SHP77 treated with DMSO at 0.1 percent for 48 hours (cell line): ENCODE measurements at regions not wholly inside any gene's neighbourhood (a gene's known extent, or its start where the extent isn't known, plus 50 kb on each side); places are given as distances from the start of the nearest gene placed in this dataset.

Experiments
- DNase-seq: peaks from one replicate; lab custom pipeline; 2025; lab: John Stamatoyannopoulos, UW

DNA sequence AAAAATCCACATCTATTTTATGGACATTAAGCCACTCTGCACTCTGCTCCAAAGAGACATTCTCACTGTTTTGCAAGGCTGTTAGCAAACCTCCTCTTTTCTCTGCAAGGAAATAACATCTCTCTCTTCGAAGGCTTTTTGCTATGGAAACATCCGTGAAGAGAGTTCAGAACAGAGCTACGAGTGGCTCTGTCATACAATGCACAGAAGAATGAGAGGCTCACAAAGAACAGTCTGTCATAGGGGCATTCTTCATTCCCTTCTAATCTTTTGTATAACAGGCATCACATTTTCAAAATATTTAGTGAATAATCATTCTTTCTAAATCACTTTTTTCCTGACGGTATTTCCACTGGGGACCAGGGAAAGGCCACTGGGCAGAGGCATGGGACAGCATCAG is 346.1 kb downstream of the IRS2 start:
- no peak for DNase-seq

DNA sequence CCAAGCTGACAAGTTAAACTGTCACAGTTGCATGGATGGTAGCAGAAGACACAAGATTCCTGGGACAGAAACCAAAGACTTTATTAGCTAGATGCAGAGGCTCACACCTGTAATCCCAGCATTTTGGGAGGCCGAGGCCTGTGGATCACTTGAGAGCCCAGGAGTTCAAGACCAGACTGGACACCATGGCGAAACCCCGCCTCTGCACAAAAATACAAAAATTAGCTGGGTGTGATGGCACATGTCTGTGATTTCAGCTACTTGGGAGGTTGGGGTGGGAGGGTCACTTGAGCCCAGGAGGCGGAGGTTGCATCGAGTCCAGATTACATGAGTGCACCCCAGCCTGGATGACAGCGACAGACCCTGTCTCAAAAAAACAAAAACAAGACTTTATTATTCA is 346.6 kb downstream of the IRS2 start:
- no peak for DNase-seq

DNA sequence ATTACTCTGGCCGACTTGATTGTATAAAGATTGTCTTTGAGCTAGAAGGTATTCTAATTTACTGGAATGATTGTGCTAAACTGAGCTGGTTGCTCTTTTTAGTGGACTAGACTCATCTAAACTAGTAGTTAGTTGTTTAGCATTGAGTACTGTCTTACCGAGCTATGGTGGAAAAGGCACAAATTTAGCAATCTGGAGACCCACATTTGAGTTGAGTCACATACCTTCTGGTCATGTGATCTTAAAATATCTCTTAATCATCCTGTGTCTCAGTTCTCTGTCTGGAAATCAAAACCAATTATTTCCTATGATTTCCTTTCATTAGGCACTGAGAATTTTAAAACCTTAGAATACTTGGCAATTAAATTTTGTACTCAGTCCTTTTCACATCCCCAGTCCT is 349.5 kb downstream of the IRS2 start:
- DNase-seq = no peak

DNA sequence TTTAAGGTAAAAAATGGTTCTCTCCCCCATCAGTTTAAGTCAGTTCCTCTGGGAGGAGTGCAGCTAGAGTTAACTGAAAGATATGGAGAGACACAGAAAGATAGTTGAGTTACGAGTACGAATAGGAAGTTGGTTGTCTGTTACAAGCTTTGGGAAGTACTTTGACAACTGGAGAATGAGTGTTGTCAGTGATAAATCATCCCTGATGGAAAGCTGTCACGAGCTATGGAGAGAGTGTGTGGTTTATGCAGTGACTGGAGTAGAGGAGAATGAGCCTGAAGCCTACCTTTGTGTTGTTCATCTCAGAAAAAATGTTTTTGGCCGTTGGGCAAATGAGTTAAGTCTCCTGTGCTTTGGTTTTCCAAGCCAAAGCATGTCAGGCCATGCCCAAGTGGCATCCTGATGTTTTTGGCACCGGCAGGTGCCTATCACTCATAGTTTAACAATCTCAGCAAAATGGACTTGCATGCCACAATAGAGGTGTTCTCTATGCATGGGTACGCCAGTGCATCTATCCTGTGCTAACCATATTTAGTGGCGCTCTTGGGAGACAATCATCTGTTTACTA is 350.2 kb downstream of the IRS2 start:
- DNase-seq = no peak

DNA sequence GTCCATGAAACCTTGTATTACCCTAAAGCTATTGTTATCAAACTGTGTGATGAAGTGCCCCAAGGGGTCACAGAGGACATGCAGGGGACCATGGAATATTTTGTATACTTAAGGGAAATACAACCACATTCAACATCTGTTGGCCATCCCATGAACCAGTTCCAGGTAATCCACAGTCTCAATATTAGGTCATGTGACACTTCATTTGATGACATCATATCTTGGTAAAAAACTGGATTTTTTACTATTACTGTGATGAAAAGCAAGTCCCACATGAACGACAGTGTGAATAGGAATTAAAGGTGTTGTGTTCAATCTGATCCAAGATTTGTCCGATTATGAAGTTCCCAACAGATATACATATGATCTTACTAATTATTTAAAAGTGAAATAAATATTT is 355.2 kb downstream of the IRS2 start:
- no peak for DNase-seq

DNA sequence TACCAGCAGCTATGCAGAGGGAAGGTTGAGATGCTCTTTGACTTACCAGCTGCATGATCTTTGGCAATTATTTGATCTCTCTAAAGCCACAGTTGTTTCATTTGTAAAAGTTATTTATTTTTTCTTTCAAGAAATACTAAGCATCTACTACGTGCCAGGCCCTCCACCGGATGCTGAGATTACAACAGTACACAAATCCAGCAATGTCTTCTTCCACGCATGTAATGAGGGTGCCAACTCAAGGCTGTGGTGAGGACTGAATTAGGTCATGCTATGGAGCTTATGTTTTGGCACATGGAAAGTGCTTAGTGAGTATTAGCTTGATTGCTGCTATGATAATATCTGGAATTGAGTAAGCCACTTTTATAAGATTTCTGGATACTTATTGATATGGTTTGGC is 358.2 kb downstream of the IRS2 start:
- DNase-seq = no peak

DNA sequence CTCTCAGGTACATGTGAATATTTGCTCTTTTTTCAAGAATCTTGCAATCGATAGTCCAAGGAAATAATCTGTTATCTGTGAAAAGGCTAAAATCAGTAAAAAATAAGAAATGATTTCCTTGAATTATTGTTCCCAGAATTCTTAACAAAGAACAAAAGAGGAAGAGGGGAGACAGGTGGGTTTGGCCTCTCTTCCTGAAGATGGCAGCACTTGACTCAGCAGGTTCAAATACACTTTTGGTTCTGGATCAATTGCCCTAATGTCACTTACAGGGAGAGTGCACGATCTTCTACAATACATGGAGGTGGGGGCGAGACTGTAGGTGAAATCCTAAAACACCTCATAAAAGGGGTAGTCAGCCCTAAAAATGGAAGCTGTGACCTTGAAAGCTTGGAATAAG is 358.7 kb downstream of the IRS2 start:
- no peak for DNase-seq

DNA sequence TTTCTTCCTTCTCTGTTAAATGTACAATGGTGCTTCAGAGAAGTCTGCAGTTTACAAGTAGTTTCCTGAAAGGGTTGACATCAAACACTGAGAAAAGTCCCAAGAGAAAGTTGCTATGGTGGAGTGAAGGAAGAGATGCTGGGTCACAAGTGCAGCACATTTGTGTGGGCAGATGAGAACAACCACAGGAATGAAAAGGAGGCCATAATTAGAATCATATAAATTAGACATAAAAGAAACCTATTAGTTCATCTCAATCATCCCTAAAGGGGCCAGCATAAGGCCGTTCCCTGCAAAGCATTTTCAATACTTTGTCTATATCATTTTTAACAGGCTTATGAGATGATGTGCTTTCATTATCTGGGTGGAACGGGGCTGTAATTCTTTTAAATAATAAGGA is 359.2 kb downstream of the IRS2 start:
- DNase-seq = no peak

DNA sequence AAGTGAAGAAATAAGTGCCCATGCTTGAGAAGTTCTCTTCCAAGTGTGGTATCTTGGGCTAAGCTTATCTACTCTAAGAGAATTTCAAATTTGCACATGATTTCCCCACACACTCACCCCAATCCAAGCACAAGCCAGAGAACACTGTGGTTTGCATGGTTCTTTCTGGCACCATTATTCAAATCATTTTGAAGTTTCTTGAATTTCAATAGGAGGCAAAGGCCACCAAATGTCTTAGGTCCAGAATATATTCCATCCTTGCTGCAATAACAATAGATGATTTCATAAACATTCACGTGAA is 359.7 kb downstream of the IRS2 start:
- DNase-seq = no peak

DNA sequence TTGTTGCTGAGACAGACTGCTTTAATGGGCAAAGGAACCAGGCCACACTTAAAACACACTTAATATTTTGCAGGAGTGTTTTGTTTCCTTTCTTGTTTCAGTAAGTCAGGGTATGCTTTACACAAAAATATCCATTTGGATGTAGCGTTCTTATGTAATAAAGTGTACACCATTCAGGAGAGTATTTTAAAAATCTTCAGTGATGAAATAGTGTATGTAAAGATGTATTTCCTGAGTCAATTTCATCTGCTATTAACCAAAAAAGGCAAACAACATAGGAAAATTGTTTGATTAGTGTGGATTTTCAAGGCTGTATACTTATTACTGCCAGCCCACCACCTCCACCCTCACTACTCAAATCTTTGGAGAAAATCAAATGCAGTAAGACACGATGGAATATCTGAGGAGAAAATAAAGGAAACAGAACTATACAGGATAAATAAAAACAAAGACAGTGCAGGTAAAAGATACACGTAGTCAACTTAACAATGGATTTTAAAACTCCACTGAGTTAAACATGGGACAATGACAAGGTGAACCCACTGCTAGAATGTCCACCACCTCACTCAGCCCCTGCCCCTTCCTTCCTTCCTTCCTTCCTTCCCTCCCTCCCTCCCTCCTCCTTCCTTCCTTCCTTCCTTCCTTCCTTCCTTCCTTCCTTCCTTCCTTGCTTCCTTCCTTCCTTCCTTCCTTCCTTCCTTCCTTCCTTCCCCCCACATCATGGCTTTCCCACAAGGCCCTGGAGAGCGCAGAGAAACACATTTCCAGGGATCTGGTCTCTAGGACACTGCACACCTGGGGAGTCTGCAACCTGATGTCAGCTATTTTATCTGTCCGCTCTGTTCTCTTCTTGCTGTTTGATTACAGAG is 360.3 kb downstream of the IRS2 start:
- DNase-seq = no peak

DNA sequence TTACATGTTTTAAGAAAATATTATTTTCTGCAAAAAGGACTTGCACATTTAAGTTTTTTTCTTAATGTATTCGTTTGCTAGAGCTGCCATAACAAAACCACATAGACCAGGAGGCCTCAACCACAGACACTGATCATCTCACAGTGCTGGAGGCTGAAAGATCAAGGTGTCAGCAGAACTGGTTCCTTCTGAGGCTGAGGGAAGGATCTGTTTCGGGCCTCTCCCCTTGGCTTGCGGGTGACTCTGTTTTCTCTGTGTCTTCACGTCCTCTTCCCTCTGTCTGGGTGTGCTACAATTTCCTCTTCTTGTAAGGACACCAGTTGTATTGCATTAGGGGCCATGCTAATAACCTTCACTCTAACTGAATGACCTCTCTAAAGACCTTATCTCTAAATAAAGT is 364.2 kb downstream of the IRS2 start:
- no peak for DNase-seq

DNA sequence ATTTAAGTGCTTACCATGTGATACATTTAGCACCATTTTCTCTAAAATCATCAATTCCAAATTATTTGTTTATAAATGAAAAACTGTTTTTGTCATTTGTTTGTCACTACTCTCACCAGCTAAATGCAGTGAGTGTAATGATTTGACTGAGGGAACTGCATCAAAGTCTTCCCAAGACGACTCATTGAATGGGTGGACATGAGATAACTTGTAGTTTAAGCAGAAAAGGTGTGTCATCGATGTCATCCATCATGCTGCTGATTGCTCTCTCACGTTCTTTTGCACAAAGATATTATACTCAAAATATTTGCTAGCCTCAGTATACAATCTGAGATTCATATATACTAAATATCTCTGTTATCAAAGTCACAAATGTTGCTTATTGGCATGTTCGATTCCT is 366.5 kb downstream of the IRS2 start:
- no peak for DNase-seq

DNA sequence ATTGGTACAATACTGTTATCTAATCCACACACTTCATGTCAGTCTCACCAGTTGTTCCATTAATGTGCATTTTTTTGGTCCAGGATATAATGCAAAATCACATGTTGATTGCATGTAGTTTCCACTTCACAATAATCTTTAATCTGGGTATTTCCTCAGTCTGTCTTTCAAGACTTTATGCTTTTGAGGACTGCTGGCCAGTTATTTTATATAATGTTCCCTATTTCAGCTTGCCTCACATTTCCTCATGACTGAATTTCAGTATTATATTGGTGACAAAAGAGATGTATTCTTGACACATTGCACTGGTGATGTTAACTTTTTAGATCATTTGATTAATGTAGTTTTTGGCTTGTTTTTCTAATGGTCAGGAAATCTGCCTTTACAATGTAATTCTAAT is 368.3 kb downstream of the IRS2 start:
- DNase-seq = no peak

DNA sequence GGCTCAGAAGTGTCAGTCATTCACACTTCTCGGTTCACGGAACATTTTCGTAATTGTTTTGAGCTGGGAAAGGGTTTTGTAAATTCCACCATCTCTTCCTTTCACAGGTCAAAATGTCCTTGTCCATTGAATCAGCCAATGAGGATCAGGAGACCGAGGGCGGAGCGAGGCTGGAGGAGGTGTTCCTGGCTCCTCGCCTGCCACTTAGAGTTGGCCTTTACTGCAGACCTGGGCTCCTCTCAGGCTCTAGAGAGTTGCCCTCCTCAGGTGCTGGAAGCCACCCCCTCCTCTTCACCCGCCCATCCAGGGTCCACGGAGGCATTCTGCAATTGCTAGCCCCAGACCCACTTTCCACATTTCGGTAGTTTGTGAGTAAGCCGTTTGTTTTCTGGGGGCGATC is 370.4 kb downstream of the IRS2 start:
- DNase-seq = no peak

DNA sequence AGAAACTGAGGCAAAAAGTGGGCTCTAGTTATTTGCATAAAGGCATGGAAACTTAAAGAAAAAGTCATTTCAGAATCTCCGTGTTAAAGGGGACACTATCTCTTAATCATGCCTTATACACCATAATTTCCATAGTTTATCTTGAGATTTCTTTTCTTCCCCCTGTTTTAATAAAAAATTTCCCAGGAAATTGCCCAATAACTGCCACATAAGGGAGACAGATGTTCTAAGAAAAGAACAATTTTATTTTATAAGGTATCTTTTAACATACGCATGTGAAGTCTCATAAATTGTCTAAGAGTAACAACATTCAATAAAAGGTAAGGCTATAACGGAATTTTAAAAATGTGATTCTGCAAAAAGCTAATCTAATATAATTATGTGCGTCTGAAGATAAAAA is 371.3 kb downstream of the IRS2 start:
- no peak for DNase-seq

DNA sequence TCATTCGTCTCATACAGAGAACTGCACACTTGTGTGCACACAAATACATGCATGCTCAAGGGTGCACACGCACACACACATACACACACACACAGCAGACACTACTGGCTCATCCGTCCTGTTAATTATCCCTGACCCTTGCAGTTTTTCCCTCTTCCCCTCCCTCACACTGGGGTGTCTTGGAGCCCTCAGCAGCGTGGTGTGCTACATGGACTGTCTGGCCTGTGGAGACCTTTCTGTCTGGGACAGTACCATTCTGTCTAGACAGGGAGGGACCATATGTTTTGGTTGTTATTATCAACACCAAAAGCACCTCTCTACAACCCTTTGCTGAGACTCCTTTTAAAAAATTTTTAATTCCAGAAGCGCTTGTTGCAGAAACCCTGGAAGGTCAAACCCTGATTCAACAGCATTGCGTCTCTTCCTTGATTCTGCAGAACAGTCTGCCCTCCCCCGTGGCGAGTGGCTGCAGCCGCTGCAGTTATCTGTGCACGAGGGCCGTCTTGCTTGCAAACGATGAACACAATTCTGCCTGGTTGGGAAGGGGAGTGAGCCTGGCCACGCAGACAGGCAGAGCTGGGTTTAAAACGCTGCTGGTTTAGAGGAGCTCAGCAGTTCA is 374.0 kb downstream of the IRS2 start:
- peak; percentile 88 for DNase-seq

DNA sequence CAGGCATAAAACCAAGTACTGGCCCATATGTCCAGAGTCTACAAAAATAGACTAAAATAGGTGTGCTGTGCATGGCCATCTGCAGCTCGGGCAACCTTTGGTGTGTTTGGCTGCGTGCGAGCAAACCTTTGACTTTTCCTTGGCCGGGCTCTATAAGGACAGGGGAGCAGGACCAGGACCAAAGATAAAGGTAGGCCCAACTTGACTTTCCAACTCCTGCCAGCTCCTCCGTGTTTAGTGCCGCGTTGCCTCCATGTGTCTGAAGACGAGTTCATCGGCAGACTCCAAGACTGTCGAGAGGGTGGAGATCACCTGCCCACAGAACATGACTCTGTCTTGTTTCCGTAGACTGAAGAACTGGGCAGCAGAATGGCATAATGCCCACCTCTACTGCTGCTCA is 375.5 kb downstream of the IRS2 start:
- DNase-seq = no peak

DNA sequence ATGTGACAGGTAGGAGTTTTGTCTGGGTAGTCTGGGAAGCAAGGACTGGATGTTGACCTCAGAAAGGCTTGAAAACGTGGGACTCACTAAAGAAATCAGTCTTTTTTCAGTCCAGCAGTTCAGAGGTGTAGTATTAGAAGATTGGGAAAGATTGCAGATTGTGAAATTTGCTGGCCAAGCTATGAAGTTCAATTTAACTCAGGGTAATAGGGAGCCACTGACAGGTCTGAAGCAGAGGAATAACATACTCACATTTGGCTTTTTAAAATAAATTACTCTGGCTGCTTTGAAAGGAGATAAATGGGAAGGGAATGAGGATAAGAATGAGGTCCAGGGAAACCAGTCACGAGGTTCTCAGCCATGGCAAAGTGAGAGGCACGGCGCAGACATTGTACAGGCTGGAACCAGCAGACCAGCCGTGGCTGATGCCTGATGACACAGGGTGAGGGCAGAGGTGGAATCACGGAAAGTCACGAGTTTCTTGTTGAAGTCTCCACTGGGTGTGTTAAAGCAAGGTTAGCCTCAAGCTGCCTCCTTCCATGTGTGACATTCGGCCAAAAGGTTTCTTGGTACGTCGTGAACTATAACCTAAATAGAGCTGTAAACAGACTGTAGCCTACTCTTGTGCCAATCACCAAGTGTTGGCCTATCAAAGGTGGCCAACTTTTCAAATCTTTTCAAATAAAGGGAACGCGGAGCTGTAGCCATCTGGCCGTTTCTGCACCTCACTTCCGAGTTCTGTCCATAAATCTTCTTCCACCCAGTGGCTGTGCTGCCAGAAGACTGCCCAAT is 377.6 kb downstream of the IRS2 start:
- DNase-seq = no peak

DNA sequence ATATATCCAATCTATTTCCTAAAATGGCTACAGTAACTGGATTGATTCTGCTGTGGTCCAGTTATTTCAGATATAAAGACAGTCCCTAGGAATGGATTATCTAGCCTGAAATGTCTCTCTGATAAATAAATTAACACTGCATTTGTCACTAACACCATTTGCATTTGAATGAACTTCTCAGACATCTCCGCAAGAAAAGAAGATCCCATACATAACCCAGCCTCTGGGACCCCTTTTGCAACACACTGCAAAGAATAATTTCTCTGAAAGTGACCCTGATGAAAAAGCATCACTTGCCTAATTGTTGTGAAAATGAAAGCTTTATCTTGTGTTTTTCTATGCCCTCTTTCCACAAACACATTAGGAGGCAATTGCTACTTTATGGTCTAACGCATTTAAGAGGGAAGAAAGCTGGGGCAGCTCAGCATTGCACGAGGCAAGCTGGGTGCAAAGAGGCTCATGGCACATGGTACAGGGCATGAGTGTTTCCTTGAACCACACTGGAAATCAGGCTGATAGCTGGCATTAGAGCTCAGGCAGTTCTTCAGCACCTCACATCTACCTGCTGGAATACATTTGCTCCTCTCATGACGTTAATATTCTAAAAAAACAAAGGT is 379.9 kb downstream of the IRS2 start:
- no peak for DNase-seq

DNA sequence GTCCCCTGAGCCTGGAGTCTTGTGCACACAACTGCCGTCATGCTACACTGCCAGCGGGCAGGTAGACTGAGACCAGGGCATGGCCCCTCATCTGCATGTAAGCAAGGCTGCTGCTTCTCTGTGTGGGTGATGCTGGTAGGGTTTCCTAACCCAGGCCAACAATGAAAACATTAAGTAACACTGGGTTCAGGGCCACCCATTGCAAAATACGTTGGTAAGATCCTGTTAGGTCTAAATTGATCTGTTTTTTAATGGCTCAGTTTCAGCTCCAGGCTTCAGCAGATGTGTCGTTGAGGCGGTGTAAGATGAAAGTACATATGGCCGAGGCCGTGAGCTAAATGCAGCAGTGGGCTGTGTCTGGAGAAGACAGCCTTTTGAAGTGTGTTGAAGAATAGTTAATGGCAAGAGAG is 383.4 kb downstream of the IRS2 start:
- DNase-seq = no peak

DNA sequence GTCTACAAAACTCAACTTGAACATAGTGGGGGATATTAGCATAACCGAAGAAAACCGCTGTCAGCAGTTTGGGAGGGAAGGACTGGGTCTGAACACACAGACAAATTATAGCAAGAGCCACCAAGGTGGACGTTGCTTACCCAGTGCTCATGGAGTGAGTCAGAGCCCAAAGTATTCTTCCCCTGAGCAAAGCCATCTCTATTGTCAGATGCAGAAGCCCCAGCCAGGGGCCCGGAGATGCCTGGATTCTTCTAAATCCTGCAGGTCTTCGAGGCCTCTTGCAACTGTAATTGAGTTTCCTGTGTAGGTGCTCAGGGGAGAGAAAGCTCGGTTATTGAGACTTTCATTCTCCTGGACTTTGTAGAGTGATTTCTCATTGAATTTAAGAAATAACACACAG is 384.5 kb downstream of the IRS2 start:
- DNase-seq = no peak

DNA sequence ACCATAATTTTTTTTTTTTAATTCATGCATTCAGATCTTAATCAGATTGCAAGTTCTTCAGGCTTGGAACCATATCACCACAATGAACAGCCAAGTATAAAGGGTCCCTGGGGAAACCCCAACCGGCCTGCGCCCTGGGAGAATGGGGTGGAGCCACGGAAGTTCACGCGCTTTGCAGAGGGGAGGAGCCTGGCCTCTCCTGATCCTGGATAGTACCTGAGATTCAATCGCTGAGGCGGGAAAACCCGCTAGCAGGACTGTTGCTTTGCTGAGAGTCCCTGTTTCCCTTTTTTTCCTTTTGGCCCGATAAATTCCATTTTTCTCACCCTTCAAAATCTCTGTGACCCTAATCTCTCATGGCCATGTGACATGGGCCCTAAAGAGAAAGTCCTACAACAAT is 385.1 kb downstream of the IRS2 start:
- DNase-seq = no peak
